ENCODE measurements at regions not wholly inside any gene's neighbourhood (a gene's known extent, or its start where the extent isn't known, plus 50 kb on each side); places are given as distances from the start of the nearest gene placed in this dataset.
A peak's percentile ranks its signal among the peaks of the same experiment; 100 is the strongest.
"Not testable (repeated sequence)": the region's sequence is repeated elsewhere in the genome, so short reads cannot be mapped to it uniquely, and the experiment has no call there.

- Histone ChIP-seq H3K27me3 (no peaks in the 10 kb centered on the region), H3K4me1 (peaks cover under 1 to 6% of the 10 kb centered on the region in 2 donors), H3K36me3 (no peaks in the 10 kb centered on the region), H3K9me3 (peaks cover 0 to 12% of the 10 kb centered on the region in 2 donors), H3K4me3 (no peak overlapping the region), H3K27ac (no peak overlapping the region)
- TF ChIP-seq CTCF (IDR thresholded peaks at IDR 0.05): no peak
- DNase-seq (ENCODE audit: low spot score in 2 of 2): no peak
- intact Hi-C loops (cut with DNase I): no loop called here
Observed at GRCh38 chr14:56351861-56352260, 227.7 kb upstream of the TMEM260 start.

- H3K4me1 ChIP-seq: peaks cover 5 to 14% of the 10 kb centered on the region in 2 donors
- intact Hi-C loops (cut with DNase I): no loop called here
- DNase-seq (ENCODE audit: low spot score in 2 of 2): no peak
- TF ChIP-seq CTCF (IDR thresholded peaks at IDR 0.05): no peak
- H3K4me3 ChIP-seq: no peak overlapping the region
- H3K27me3 ChIP-seq: no peaks in the 10 kb centered on the region
- no peaks in the 10 kb centered on the region for H3K36me3 ChIP-seq
- H3K9me3 ChIP-seq: peaks cover 0 to 12% of the 10 kb centered on the region in 2 donors
- no peak overlapping the region for H3K27ac ChIP-seq
Observed at GRCh38 chr14:56352999-56353398, 226.6 kb upstream of the TMEM260 start.

- intact Hi-C loops (cut with DNase I): loop anchor here (5.0 kb wide), 1 partner anchor 65 kb away; no protein-coding TSS in a partner anchor
Observed at GRCh38 chr14:56357428-56357827, 222.2 kb upstream of the TMEM260 start.

GRCh38 chr14:56358275-56358674, 221.3 kb upstream of the TMEM260 start:
- Histone ChIP-seq H3K27me3 (no peaks in the 10 kb centered on the region), H3K9me3 (no peaks in the 10 kb centered on the region), H3K4me1 (peaks cover 5 to 14% of the 10 kb centered on the region in 2 donors), H3K4me3 (no peak overlapping the region), H3K27ac (peak overlapping the region in 1 of 2 donors; percentile 68), H3K36me3 (no peaks in the 10 kb centered on the region)
- no peak for DNase-seq (ENCODE audit: low spot score in 2 of 2)
- no peak for TF ChIP-seq CTCF (IDR thresholded peaks at IDR 0.05)
- intact Hi-C loops (cut with DNase I): loop anchor here (5.0 kb wide), 1 partner anchor 64 kb away; no protein-coding TSS in a partner anchor

More at GRCh38 chr14:56357428-56357827, 222.2 kb upstream of the TMEM260 start:
- Histone ChIP-seq H3K36me3 (no peaks in the 10 kb centered on the region), H3K27ac (peak overlapping the region; percentile 51 to 68), H3K4me1 (peaks cover 5 to 14% of the 10 kb centered on the region in 2 donors), H3K4me3 (peak overlapping the region in 1 of 2 donors; percentile 25), H3K27me3 (no peaks in the 10 kb centered on the region), H3K9me3 (no peaks in the 10 kb centered on the region)
- no peak for TF ChIP-seq CTCF (IDR thresholded peaks at IDR 0.05)
- no peak for DNase-seq (ENCODE audit: low spot score in 2 of 2)

GRCh38 chr14:56358851-56359614, 220.6 kb upstream of the TMEM260 start:
- no peaks in the 10 kb centered on the region for H3K36me3 ChIP-seq
- no peak for TF ChIP-seq CTCF (IDR thresholded peaks at IDR 0.05)
- no peaks in the 10 kb centered on the region for H3K27me3 ChIP-seq
- no peak for DNase-seq (ENCODE audit: low spot score in 2 of 2)
- peaks cover 5 to 14% of the 10 kb centered on the region in 2 donors for H3K4me1 ChIP-seq
- no peak overlapping the region for H3K27ac ChIP-seq
- H3K9me3 ChIP-seq: no peaks in the 10 kb centered on the region
- intact Hi-C loops (cut with DNase I): loop anchor here (5.0 kb wide), 1 partner anchor 63 kb away; no protein-coding TSS in a partner anchor
- no peak overlapping the region for H3K4me3 ChIP-seq

GRCh38 chr14:56365663-56366062, 213.9 kb upstream of the TMEM260 start:
- H3K9me3 ChIP-seq; H3K4me1 ChIP-seq; H3K27me3 ChIP-seq; H3K27ac ChIP-seq; DNase-seq (ENCODE audit: low spot score in 2 of 2); H3K36me3 ChIP-seq; intact Hi-C loops (cut with DNase I); H3K4me3 ChIP-seq: not testable (repeated sequence)
